ENCODE measurements at regions not wholly inside any gene's neighbourhood (a gene's known extent, or its start where the extent isn't known, plus 50 kb on each side); places are given as distances from the start of the nearest gene placed in this dataset.

DNA sequence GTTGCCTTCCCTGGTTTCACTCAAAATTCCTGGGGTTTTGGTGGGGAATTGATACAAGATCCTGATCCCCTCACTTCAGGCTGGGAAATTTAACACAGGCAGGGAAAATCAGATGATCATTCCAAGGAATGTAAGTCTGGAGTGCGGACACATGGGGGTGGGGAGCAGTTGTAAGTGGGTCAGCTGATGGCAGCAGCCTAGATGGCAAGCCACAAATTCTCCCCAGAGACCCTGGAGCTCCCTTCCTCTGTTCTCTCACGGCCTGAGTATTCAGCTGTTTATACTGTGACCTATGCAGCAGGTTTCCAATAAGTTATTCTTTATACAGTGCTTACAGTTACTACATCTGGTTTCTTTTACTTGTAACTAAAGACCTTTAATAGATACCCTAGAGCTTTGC is 144.9 kb downstream of the SH3BGRL2 start:
- no peak for DNase-seq (ENCODE audit: low read depth in 1 of 2, low spot score in 1 of 2)

DNA sequence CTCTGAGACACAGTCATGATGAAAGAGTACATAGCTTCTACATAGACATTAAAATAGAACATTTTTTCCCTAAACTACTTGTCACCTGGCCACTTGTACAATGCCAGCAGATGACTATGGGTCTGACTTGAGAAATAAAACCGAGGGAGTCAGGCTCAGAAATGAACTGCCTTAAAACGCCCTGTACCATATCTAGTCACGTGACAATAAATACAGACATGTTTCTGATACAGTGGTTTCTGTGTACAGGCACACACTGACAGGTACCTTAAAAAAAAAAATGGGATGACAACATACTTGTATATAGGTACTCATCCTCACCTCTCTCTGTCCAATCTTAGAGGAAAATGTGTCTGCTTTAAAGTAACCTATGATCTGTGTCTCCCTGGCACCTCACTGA is 144.1 kb downstream of the SH3BGRL2 start:
- DNase-seq (ENCODE audit: low read depth in 1 of 2, low spot score in 1 of 2): no peak

DNA sequence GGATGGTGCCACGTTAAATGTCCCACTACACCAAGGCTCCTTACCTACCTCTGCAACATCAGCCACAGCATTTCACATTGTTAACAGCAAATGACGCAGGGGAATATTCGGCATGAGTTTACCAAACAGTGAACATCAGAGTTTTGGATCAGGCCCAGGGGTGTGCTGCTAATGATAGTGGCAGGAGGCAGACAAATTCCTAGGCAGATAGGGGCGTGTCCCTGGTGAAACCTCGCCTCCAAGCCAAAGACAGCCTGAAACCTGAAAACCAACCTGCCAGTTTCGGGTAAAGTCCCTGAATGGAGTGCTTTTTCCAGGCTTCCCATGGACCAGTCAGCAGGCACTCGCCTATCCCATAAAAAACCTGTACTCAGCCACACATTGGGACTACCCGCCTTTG is 133.6 kb downstream of the SH3BGRL2 start:
- no peak for DNase-seq (ENCODE audit: low read depth in 1 of 2, low spot score in 1 of 2)

DNA sequence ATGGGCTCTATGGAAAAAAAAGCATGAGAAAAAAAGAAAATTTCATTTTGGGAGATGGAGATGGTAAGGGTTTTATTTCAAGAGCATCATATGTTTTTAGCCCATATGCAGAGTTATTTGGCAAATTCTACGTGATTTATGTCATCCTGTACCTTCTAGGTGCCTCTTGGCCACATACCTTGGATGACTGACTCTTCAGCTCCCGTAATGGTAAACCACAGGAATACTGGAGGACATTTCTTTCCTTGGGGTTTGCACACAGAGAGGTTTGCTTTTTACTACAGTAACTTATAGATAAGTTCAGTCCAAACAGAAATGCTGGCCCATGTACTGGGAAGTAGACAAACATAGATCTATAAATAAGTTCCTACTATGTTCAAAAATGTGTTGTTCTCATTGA is 132.2 kb downstream of the SH3BGRL2 start:
- DNase-seq (ENCODE audit: low read depth in 1 of 2, low spot score in 1 of 2): no peak

DNA sequence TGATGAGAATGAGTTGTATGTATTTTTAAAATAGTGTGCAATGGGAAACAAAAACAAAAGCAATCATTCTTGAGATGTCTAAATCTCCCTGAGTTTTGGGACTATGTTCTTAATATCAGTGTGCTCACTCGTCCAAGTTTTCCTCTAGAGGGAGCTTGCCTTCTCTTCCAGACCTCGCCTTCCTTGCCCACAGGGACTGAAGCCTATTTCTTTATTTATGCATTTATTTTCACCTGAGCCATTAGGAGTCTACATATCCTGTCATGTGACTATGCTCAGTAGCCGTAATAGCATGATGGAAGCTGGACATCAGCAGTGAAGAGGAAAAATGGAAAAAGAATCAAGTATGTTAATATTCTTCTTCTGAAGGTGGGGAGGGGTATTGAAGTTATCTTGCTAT is 131.2 kb downstream of the SH3BGRL2 start:
- DNase-seq (ENCODE audit: low read depth in 1 of 2, low spot score in 1 of 2): no peak

DNA sequence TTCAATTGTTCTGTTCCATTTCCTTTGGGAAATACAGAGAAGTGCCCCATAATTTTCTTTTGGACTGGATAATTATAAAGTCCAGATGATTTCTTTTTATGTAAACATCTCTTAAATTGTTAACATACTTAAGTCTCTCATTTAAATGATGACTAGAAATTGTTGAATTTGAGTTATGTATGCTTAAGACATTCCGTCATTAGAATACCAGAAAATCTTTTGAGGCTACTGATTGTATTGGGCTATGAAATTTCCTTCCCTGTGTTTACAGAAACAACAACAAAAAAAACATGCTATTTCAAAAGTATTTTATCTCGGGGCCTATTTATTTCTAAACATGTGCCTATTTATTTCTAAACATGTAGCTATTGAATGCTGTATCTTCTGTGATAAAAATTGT is 125.4 kb downstream of the SH3BGRL2 start:
- no peak for DNase-seq (ENCODE audit: low read depth in 1 of 2, low spot score in 1 of 2)

DNA sequence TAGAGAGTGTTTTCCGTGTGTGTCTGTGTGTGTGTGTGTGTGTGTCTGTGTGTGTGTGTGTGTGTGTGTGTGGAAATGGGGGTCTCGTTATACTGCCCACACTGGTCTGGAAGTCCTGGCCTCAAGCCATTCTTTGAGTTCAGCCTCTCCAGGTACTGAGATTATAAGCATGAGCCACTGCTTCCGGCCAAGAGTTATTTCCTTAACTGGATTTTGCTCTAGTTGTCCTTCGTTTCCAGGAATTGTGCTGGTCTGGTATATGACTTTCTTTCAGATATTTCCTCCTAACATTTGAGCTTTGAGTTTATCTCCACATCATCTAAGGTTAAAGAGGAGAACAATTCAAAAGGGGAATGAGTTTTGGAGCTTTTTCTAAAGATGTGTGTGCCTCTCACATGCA is 124.8 kb downstream of the SH3BGRL2 start:
- DNase-seq (ENCODE audit: low read depth in 1 of 2, low spot score in 1 of 2): no peak
